NCI-H1417 treated with DMSO at 0.1 percent for 48 hours (cell line): ENCODE measurements at regions not wholly inside any gene's neighbourhood (a gene's known extent, or its start where the extent isn't known, plus 50 kb on each side); places are given as distances from the start of the nearest gene placed in this dataset.

ENCODE experiments used
- DNase-seq: peaks from one replicate; lab custom pipeline; 2025; lab: John Stamatoyannopoulos, UW

GRCh38 chr1:87437663-87438295 is 109.1 kb downstream of the LMO4 start:
- DNase-seq = no peak

GRCh38 chr1:87439821-87440220 is 111.1 kb downstream of the LMO4 start:
- DNase-seq = no peak

GRCh38 chr1:87449348-87449963 is 120.8 kb downstream of the LMO4 start:
- no peak for DNase-seq

- DNase-seq = no peak
Observed at GRCh38 chr1:87450136-87450535, 121.5 kb downstream of the LMO4 start.

- no peak for DNase-seq
Observed at GRCh38 chr1:87450615-87451209, 122.0 kb downstream of the LMO4 start.

- no peak for DNase-seq
Observed at GRCh38 chr1:87451229-87451920, 122.7 kb downstream of the LMO4 start.

GRCh38 chr1:87452648-87453047 is 124.0 kb downstream of the LMO4 start:
- DNase-seq = no peak

GRCh38 chr1:87457408-87457807 is 128.7 kb downstream of the LMO4 start:
- DNase-seq = no peak

GRCh38 chr1:87462894-87463293 is 134.2 kb downstream of the LMO4 start:
- no peak for DNase-seq

GRCh38 chr1:87464022-87464490 is 135.4 kb downstream of the LMO4 start:
- DNase-seq = no peak

- DNase-seq = no peak
Observed at GRCh38 chr1:87466621-87467020, 137.9 kb downstream of the LMO4 start.

GRCh38 chr1:87472716-87473115 is 144.0 kb downstream of the LMO4 start:
- no peak for DNase-seq

- DNase-seq = no peak
Observed at GRCh38 chr1:87473203-87473661, 144.6 kb downstream of the LMO4 start.

GRCh38 chr1:87474098-87474497 is 145.4 kb downstream of the LMO4 start:
- no peak for DNase-seq

GRCh38 chr1:87478231-87478630 is 149.6 kb downstream of the LMO4 start:
- no peak for DNase-seq

- no peak for DNase-seq
Observed at GRCh38 chr1:87495147-87495546, 166.5 kb downstream of the LMO4 start.

- no peak for DNase-seq
Observed at GRCh38 chr1:87495870-87496269, 167.2 kb downstream of the LMO4 start.

GRCh38 chr1:87497380-87498203 is 168.9 kb downstream of the LMO4 start:
- DNase-seq = no peak

GRCh38 chr1:87501738-87502137 is 173.1 kb downstream of the LMO4 start:
- no peak for DNase-seq

GRCh38 chr1:87505391-87505983 is 176.8 kb downstream of the LMO4 start:
- no peak for DNase-seq

GRCh38 chr1:87506147-87506546 is 177.5 kb downstream of the LMO4 start:
- no peak for DNase-seq
